T-cell (primary cell): ENCODE measurements at regions not wholly inside any gene's neighbourhood (a gene's known extent, or its start where the extent isn't known, plus 50 kb on each side); places are given as distances from the start of the nearest gene placed in this dataset.

Experiments used
- ATAC-seq, 4 experiments: fragments of 200-7000 bp in 3 of 4; fragments of 150-1000 bp in 1 of 4; cut with Tn5 transposase; replicated peaks in 1 of 4; 1 replicate in 3 of 4; 2 replicates in 1 of 4; pipeline ENCODE4 v1.10.0; 2021; ENCODE audit warnings: moderate library complexity in 3 of 4, mild to moderate bottlenecking in 2 of 4, moderate number of reproducible peaks in 1 of 4
- CTCF ChIA-PET, 2 donors: fragments of 300-600 bp; sonication (Branson Sonifier 250); formaldehyde crosslinking; loops; one replicate each; lab custom pipeline; 2022; ENCODE audit warnings: antibody characterized with exemption in 2 of 2; lab: Charles Lee
- POLR2A ChIA-PET, 2 donors: fragments of 300-600 bp; sonication (Branson Sonifier 250); formaldehyde crosslinking; loops; one replicate each; lab custom pipeline; 2022; ENCODE audit warnings: antibody characterized with exemption in 2 of 2; lab: Charles Lee
- DNase-seq, 35 experiments: peaks; one replicate each; pipeline versions ENCODE4 v3.0.0 to v3.0.0-alpha.2; 2013 to 2023
- H3K27ac ChIP-seq: one replicate; pipeline ENCODE4 v1.5.1; 2013; ENCODE audit warnings: low read length
- H3K27me3 ChIP-seq, 2 experiments: replicated peaks in 1 of 2; 1 replicate in 1 of 2; 2 replicates in 1 of 2; pipeline versions ENCODE4 v1.6.1 to v1.7.0; 2013; ENCODE audit warnings: low read length in 1 of 2, mixed read lengths in 1 of 2; ENCODE audit not compliant: control insufficient read depth in 2 of 2, insufficient read depth in 2 of 2; ENCODE audit errors: extremely low read depth in 1 of 2
- H3K36me3 ChIP-seq, 2 donors: 1 replicate in 1 of 2; 2 replicates in 1 of 2; pipeline versions ENCODE4 v1.6.1 to v1.7.0; 2013; ENCODE audit warnings: low read length in 1 of 2; ENCODE audit not compliant: control insufficient read depth in 2 of 2, insufficient read depth in 1 of 2; ENCODE audit errors: extremely low read depth in 1 of 2
- H3K4me1 ChIP-seq, 2 experiments: 1 replicate in 1 of 2; 2 replicates in 1 of 2; pipeline versions ENCODE4 v1.6.1 to v1.7.0; 2013; ENCODE audit warnings: low read length in 2 of 2, mixed read lengths in 1 of 2; ENCODE audit not compliant: insufficient read depth in 2 of 2, control insufficient read depth in 1 of 2; ENCODE audit errors: extremely low read depth in 1 of 2
- H3K4me3 ChIP-seq, 2 donors: 1 replicate in 1 of 2; 2 replicates in 1 of 2; pipeline versions ENCODE4 v1.5.1 to v1.7.0; 2013; ENCODE audit warnings: mild to moderate bottlenecking in 2 of 2, low read length in 1 of 2, moderate library complexity in 1 of 2; ENCODE audit not compliant: control insufficient read depth in 1 of 2; ENCODE audit errors: extremely low read depth in 1 of 2
- H3K9me3 ChIP-seq: 2 replicates; pipeline ENCODE4 v1.7.0; 2013
- H3K27ac Mint-ChIP-seq, 2 donors: one replicate each; pipeline ENCODE4 v1.8.0; 2020 to 2021; ENCODE audit warnings: mild to moderate bottlenecking in 2 of 2, mixed read lengths in 2 of 2
- H3K27me3 Mint-ChIP-seq, 2 donors: one replicate each; pipeline ENCODE4 v1.8.0; 2021 to 2022; ENCODE audit warnings: mixed read lengths in 2 of 2
- H3K36me3 Mint-ChIP-seq: one replicate; pipeline ENCODE4 v1.8.0; 2021; ENCODE audit warnings: mixed read lengths
- H3K4me1 Mint-ChIP-seq, 3 donors: one replicate each; pipeline ENCODE4 v1.8.0; 2020 to 2022; ENCODE audit warnings: mixed read lengths in 3 of 3, mild to moderate bottlenecking in 1 of 3
- H3K4me3 Mint-ChIP-seq, 3 donors: one replicate each; pipeline ENCODE4 v1.8.0; 2020 to 2022; ENCODE audit warnings: mild to moderate bottlenecking in 3 of 3, mixed read lengths in 3 of 3, moderate library complexity in 3 of 3
- H3K9me3 Mint-ChIP-seq, 3 donors: one replicate each; pipeline ENCODE4 v1.8.0; 2020 to 2022; ENCODE audit warnings: mixed read lengths in 3 of 3
- WGBS: methylation state at CpG from one replicate; pipeline ENCODE4 v1.1.5; 2013; ENCODE audit warnings: missing lambda C conversion rate; ENCODE audit not compliant: insufficient coverage; 5-methylcytosine and 5-hydroxymethylcytosine counted together

DNA sequence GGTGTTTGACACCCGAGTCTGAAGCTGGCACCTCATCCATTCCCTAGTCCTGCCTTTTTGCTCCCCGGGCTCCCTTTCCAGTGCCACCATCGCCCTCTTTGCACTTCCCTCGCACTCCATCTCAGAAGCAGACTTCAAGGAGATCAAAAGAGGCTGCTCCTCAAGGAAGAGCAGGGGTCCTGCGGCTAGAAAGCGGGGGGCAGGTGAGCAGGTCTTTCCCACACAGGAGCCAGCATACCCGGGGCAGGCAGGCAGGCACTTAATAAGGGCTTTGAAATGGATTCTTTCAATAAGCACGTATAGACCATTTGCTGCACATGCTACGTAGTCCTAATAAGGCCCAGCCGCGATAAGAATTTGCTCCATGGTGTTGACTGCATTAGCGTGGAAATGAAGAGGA lies 125.9 kb upstream of the PROX1 start:
- Mint-ChIP-seq H3K27me3 (peaks cover 0 to 3% of the 10 kb centered on the region in 2 donors), H3K4me3 (no peak overlapping the region), H3K4me1 (no peaks in the 10 kb centered on the region), H3K27ac (no peak overlapping the region), H3K9me3 (no peaks in the 10 kb centered on the region), H3K36me3 (no peaks in the 10 kb centered on the region)
- no peak for ATAC-seq
- Histone ChIP-seq H3K36me3 (no peaks in the 10 kb centered on the region), H3K4me3 (no peak overlapping the region), H3K27me3 (no peaks in the 10 kb centered on the region), H3K9me3 (no peaks in the 10 kb centered on the region), H3K4me1 (no peaks in the 10 kb centered on the region), H3K27ac (no peak overlapping the region)
- CTCF ChIA-PET = no interaction called here
- 83% methylated on average over 11 of the region's 12 CpGs for WGBS
- DNase-seq = no peak
- POLR2A ChIA-PET = no interaction called here

DNA sequence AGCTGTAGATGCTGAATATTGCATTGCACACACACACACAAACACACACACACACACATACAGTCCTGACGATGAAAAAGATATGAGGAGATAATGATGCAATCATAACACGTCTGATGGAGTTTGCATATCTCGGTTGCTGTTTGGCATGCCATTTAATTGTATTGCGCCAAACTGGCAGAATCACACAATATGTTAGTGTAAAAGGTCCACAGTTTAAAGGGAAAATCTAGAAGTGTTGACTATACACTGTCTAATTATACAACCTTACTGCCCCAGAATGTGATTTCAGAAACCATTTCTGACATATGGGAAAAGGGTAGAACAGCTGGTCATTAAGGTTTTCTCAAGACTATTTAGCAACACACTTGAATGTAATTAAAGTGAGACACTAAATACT lies 123.7 kb upstream of the PROX1 start:
- H3K36me3 ChIP-seq = no peaks in the 10 kb centered on the region
- POLR2A ChIA-PET = interaction anchor here in 1 of 2 donors (0.6 kb wide), 1 partner anchor 80 kb away, joined by 5 read pairs; no protein-coding TSS in a partner anchor
- Mint-ChIP-seq H3K27me3 (peaks cover 0 to 3% of the 10 kb centered on the region in 2 donors), H3K27ac (no peak overlapping the region), H3K4me3 (no peak overlapping the region), H3K4me1 (no peaks in the 10 kb centered on the region), H3K9me3 (no peaks in the 10 kb centered on the region), H3K36me3 (no peaks in the 10 kb centered on the region)
- DNase-seq (no peak), ATAC-seq (no peak)
- H3K9me3 ChIP-seq = no peaks in the 10 kb centered on the region
- WGBS = no CpG with 5 or more reads among the region's 4 CpGs
- CTCF ChIA-PET = no interaction called here
- H3K27ac ChIP-seq = no peak overlapping the region
- no peak overlapping the region for H3K4me3 ChIP-seq
- H3K27me3 ChIP-seq = no peaks in the 10 kb centered on the region
- no peaks in the 10 kb centered on the region for H3K4me1 ChIP-seq

DNA sequence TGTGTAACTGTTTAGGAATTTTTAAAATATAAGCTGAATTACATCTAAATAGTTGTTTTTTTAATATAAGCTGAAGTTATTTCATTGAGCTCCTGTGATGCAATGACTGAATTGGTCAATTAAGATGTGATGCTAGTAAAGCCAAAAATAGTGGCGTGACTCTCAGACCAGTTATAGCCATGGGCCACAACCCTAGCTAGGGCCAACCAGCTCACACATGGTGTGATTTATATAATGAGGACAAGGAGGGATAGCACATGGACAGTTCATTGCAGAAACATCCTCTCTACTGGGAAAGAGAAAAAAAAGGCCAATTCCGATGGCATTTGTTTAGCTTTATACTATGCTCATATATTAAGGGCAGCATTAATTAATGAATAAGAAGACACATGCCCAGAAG lies 119.3 kb upstream of the PROX1 start:
- no peaks in the 10 kb centered on the region for H3K9me3 ChIP-seq
- Mint-ChIP-seq H3K9me3 (no peaks in the 10 kb centered on the region), H3K4me1 (peaks cover 22 to 29% (median 23%) of the 10 kb centered on the region in 3 donors), H3K4me3 (no peak overlapping the region), H3K27ac (no peak overlapping the region), H3K27me3 (no peaks in the 10 kb centered on the region), H3K36me3 (no peaks in the 10 kb centered on the region)
- H3K4me3 ChIP-seq = no peak overlapping the region
- CTCF ChIA-PET = no interaction called here
- H3K27me3 ChIP-seq = no peaks in the 10 kb centered on the region
- DNase-seq = no peak
- WGBS = no CpG with 5 or more reads among the region's 2 CpGs
- POLR2A ChIA-PET = interaction anchor here in 1 of 2 donors (0.5 kb wide), 1 partner anchor 110 kb away, joined by 3 read pairs; no protein-coding TSS in a partner anchor
- H3K4me1 ChIP-seq = peaks cover 17% of the 10 kb centered on the region in 2 experiments
- ATAC-seq = no peak
- H3K36me3 ChIP-seq = no peaks in the 10 kb centered on the region
- H3K27ac ChIP-seq = no peak overlapping the region

DNA sequence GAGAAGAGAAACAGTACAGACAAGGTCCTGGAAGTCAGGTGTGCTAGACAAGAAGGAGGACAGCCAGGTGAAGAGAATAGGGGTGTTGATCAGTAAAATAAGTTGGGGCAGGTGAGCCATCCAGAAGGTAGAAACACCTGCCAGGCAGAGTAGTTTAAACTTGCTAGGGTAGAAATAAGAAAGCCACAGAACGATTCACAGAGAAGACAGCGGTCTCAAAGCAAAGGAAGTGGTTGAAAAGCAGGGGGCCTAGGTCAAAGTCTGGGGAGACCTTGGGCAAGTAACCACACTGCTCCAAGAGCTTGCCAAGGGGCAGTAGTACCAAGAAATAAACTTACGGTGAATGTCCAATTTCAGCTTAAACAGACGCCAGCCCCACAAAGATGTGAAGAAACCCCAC lies 116.6 kb upstream of the PROX1 start:
- ChIA-PET CTCF (no interaction called here), POLR2A (no interaction called here)
- no peaks in the 10 kb centered on the region for H3K27me3 ChIP-seq
- H3K4me3 ChIP-seq = no peak overlapping the region
- peaks cover 22 to 33% (median 26%) of the 10 kb centered on the region in 3 donors for H3K4me1 Mint-ChIP-seq
- no peaks in the 10 kb centered on the region for H3K27me3 Mint-ChIP-seq
- H3K4me1 ChIP-seq = peaks cover 17 to 18% of the 10 kb centered on the region in 2 experiments
- H3K9me3 ChIP-seq = no peaks in the 10 kb centered on the region
- peak overlapping the region in 1 of 2 donors; percentile 5 for H3K27ac Mint-ChIP-seq
- peak in 2 of 35 experiments; percentile 12 for DNase-seq
- no peaks in the 10 kb centered on the region for H3K36me3 ChIP-seq
- no peaks in the 10 kb centered on the region for H3K36me3 Mint-ChIP-seq
- H3K27ac ChIP-seq = no peak overlapping the region
- no peaks in the 10 kb centered on the region for H3K9me3 Mint-ChIP-seq
- H3K4me3 Mint-ChIP-seq = peak overlapping the region in 1 of 3 donors; percentile 26
- peak; percentile 31 to 72 (median 60) for ATAC-seq
- 56% methylated on average over 4 of the region's 4 CpGs for WGBS

DNA sequence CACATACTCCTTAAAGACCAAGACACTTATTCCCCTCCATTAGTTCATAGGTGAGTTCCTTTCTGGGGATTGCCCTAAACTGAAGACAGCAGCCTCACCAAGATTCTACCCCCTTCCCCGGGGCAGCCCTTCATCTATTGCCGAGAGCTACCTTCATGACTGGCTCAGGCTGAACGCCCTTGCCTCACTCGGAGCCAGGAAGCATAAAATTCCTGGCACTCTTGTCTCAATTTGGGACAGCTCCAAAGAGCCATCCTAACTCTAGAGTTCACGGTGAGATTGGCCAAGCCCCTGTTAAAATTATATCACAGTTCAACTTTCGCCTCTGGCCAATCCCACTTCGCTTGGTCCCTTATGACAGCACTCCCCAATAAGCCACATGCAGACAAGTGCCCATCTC lies 113.0 kb upstream of the PROX1 start:
- Mint-ChIP-seq H3K4me1 (peaks cover 24 to 36% (median 29%) of the 10 kb centered on the region in 3 donors), H3K27me3 (no peaks in the 10 kb centered on the region), H3K27ac (no peak overlapping the region), H3K9me3 (no peaks in the 10 kb centered on the region), H3K4me3 (no peak overlapping the region), H3K36me3 (no peaks in the 10 kb centered on the region)
- CTCF ChIA-PET = no interaction called here
- Histone ChIP-seq H3K27ac (no peak overlapping the region), H3K9me3 (no peaks in the 10 kb centered on the region), H3K4me3 (no peak overlapping the region), H3K27me3 (no peaks in the 10 kb centered on the region), H3K36me3 (no peaks in the 10 kb centered on the region), H3K4me1 (peaks cover 14 to 22% of the 10 kb centered on the region in 2 experiments)
- WGBS = 96% methylated on average over 6 of the region's 7 CpGs
- DNase-seq = no peak
- POLR2A ChIA-PET = no interaction called here
- ATAC-seq = no peak

DNA sequence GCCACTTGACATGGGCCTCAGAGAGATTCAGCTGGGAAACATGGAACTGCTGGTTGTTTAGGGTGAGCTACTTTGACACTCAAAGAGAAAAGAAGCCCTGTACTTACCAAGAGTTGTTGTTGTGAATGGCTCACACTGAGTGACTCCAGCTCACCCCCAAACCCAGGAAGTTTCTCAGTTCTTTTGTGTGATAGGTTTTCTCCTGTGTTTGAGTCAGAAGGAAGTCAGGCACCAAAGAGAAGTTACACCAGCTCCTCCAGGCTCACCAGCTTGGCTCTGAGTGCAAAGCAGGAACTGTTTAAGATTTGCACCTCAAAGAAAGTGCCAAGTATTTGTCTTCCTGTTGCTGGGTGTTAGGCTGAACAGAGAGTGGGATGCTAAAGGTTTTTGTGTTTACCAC lies 111.2 kb upstream of the PROX1 start:
- DNase-seq = no peak
- Mint-ChIP-seq H3K27me3 (no peaks in the 10 kb centered on the region), H3K4me3 (peak overlapping the region in 1 of 3 donors; percentile 3), H3K4me1 (peaks cover 8 to 19% (median 15%) of the 10 kb centered on the region in 3 donors), H3K9me3 (peaks cover 0 to 6% (median 0%) of the 10 kb centered on the region in 3 donors), H3K27ac (peak overlapping the region; percentile 1 to 37), H3K36me3 (no peaks in the 10 kb centered on the region)
- Histone ChIP-seq H3K4me3 (no peak overlapping the region), H3K27ac (no peak overlapping the region), H3K27me3 (no peaks in the 10 kb centered on the region), H3K9me3 (no peaks in the 10 kb centered on the region), H3K4me1 (peaks cover 3 to 11% of the 10 kb centered on the region in 2 experiments), H3K36me3 (no peaks in the 10 kb centered on the region)
- peak; percentile 24 to 55 (median 40) for ATAC-seq
- ChIA-PET CTCF (no interaction called here), POLR2A (no interaction called here)

DNA sequence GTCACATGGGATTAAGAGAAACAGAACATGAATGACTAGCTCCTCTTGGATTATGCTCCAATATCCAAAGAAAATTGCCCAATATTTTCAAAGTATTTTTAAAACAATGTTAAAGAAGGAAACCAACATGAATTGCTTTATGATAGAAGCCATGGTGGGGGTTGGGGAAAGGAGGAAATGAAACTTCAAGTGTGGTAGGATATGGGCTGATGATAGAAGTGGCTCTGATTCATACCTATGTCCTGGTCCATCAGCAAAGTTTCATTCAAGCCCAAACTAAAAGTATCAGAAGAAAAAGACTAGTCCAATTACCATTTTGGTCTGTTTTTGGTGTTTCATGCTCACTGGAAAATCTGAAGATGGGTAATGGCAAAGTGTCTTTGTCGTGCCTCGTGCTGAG lies 104.2 kb upstream of the PROX1 start:
- H3K4me3 ChIP-seq = no peak overlapping the region
- H3K27ac ChIP-seq = no peak overlapping the region
- H3K9me3 ChIP-seq = no peaks in the 10 kb centered on the region
- H3K4me1 ChIP-seq = peaks cover 0 to 13% of the 10 kb centered on the region in 2 experiments
- POLR2A ChIA-PET = no interaction called here
- peaks cover 0 to 2% of the 10 kb centered on the region in 2 experiments for H3K27me3 ChIP-seq
- H3K27me3 Mint-ChIP-seq = no peaks in the 10 kb centered on the region
- CTCF ChIA-PET = no interaction called here
- H3K4me3 Mint-ChIP-seq = no peak overlapping the region
- DNase-seq = no peak
- H3K36me3 Mint-ChIP-seq = no peaks in the 10 kb centered on the region
- no peak overlapping the region for H3K27ac Mint-ChIP-seq
- WGBS = 55% methylated on average over 2 of the region's 2 CpGs
- peaks cover 0 to 6% (median 0%) of the 10 kb centered on the region in 3 donors for H3K9me3 Mint-ChIP-seq
- no peaks in the 10 kb centered on the region for H3K36me3 ChIP-seq
- H3K4me1 Mint-ChIP-seq = peaks cover 7 to 10% (median 7%) of the 10 kb centered on the region in 3 donors
- ATAC-seq = no peak
